CD4-positive, alpha-beta memory T cell (primary cell): ENCODE measurements at regions not wholly inside any gene's neighbourhood (a gene's known extent, or its start where the extent isn't known, plus 50 kb on each side); places are given as distances from the start of the nearest gene placed in this dataset.
A peak's percentile ranks its signal among the peaks of the same experiment; 100 is the strongest.

Experiments used
- CTCF ChIA-PET: fragments of 350-600 bp; sonication (Branson Sonifier 250); formaldehyde crosslinking; loops from one replicate; lab custom pipeline; 2021; ENCODE audit warnings: inconsistent platforms; ENCODE audit not compliant: partially characterized antibody; lab: Charles Lee
- POLR2A ChIA-PET: fragments of 350-600 bp; sonication (Branson Sonifier 250); formaldehyde crosslinking; loops from one replicate; lab custom pipeline; 2021; ENCODE audit not compliant: partially characterized antibody; lab: Charles Lee
- DNase-seq, 5 donors: peaks; one replicate each; pipeline versions ENCODE4 v3.0.0 to v3.0.0-alpha.2; 2020 to 2022; ENCODE audit warnings: mixed read lengths in 1 of 5
- H3K27ac ChIP-seq: one replicate; pipeline ENCODE4 v1.7.0; 2013; ENCODE audit warnings: low read depth, low read length
- H3K27me3 ChIP-seq: 2 replicates; pipeline ENCODE4 v1.7.0; 2013; ENCODE audit warnings: mild to moderate bottlenecking, low read length, moderate library complexity; ENCODE audit not compliant: insufficient read depth
- H3K36me3 ChIP-seq: 2 replicates; pipeline ENCODE4 v1.7.0; 2013; ENCODE audit warnings: mild to moderate bottlenecking, low read length, moderate library complexity; ENCODE audit not compliant: insufficient read depth
- H3K4me1 ChIP-seq: 2 replicates; pipeline ENCODE4 v1.7.0; 2013; ENCODE audit warnings: mild to moderate bottlenecking, low read length, moderate library complexity; ENCODE audit not compliant: insufficient read depth
- H3K4me3 ChIP-seq, 2 donors: one replicate each; pipeline ENCODE4 v1.7.0; 2013; ENCODE audit warnings: low read length in 2 of 2, mild to moderate bottlenecking in 1 of 2
- H3K9me3 ChIP-seq, 2 donors: one replicate each; pipeline ENCODE4 v1.7.0; 2013; ENCODE audit warnings: low read length in 2 of 2, control low read depth in 1 of 2; ENCODE audit not compliant: control insufficient read depth in 1 of 2
- H3K27ac Mint-ChIP-seq, 7 donors: one replicate each; pipeline ENCODE4 v1.8.0; 2020 to 2021; ENCODE audit warnings: mixed read lengths in 7 of 7, mild to moderate bottlenecking in 6 of 7, inconsistent platforms in 3 of 7, moderate library complexity in 3 of 7
- H3K27me3 Mint-ChIP-seq, 2 donors: one replicate each; pipeline ENCODE4 v1.8.0; 2020 to 2021; ENCODE audit warnings: mixed read lengths in 2 of 2
- H3K36me3 Mint-ChIP-seq, 2 donors: one replicate each; pipeline ENCODE4 v1.8.0; 2020 to 2021; ENCODE audit warnings: mixed read lengths in 2 of 2, inconsistent platforms in 1 of 2, mild to moderate bottlenecking in 1 of 2
- H3K4me1 Mint-ChIP-seq, 4 donors: one replicate each; pipeline ENCODE4 v1.8.0; 2020 to 2021; ENCODE audit warnings: mixed read lengths in 4 of 4, mild to moderate bottlenecking in 1 of 4
- H3K4me3 Mint-ChIP-seq, 8 donors: one replicate each; pipeline ENCODE4 v1.8.0; 2020 to 2021; ENCODE audit warnings: mixed read lengths in 8 of 8, mild to moderate bottlenecking in 7 of 8, moderate library complexity in 6 of 8, inconsistent platforms in 3 of 8
- H3K9me3 Mint-ChIP-seq, 8 donors: one replicate each; pipeline ENCODE4 v1.8.0; 2020 to 2021; ENCODE audit warnings: mixed read lengths in 8 of 8, mild to moderate bottlenecking in 5 of 8, inconsistent platforms in 3 of 8, moderate library complexity in 1 of 8
- intact Hi-C: fragments of 100-400 bp; cut with micrococcal nuclease; formaldehyde crosslinking; loops from one replicate; pipeline ENCODE4 v1.15.1; 2023

DNA sequence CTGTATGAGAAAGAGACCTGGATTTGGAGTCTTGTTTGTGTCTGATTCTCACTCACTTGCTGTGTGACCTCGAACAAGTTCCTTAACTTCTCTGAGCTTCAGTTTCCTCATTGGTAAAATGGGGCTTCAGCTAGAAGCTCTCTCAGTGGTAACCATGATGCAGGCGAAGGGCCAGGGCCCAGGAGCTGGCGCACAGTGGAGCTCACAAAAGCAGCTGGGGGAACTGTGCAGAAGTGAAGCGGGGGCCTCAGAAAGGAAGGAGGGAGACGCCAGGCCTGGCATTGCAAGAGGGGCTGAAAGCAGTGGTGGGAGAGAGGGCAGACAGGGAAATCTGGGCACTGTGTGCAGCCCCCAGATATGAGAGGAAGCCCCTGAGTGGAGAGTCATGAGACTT lies 88.9 kb upstream of the RUNX3 start:
- H3K9me3 Mint-ChIP-seq, result no peaks in the 10 kb centered on the region
- no peak for DNase-seq
- Histone ChIP-seq H3K4me1 (peaks cover 52% of the 10 kb centered on the region), H3K9me3 (no peaks in the 10 kb centered on the region), H3K36me3 (no peaks in the 10 kb centered on the region), H3K27ac (no peak overlapping the region), H3K27me3 (no peaks in the 10 kb centered on the region), H3K4me3 (no peak overlapping the region)
- ChIA-PET POLR2A (no interaction called here), CTCF (no interaction called here)
- peaks cover 22 to 60% (median 38%) of the 10 kb centered on the region in 4 donors for H3K4me1 Mint-ChIP-seq
- H3K36me3 Mint-ChIP-seq, result no peaks in the 10 kb centered on the region
- H3K27me3 Mint-ChIP-seq, result no peaks in the 10 kb centered on the region
- H3K4me3 Mint-ChIP-seq, result peak overlapping the region in 1 of 8 donors; percentile 25
- intact Hi-C loops, result no loop called here
- H3K27ac Mint-ChIP-seq, result peak overlapping the region in 3 of 7 donors; percentile 35 to 64 (median 38)

GRCh38 chr1:25018110-25018735 lies 88.1 kb upstream of the RUNX3 start:
- peaks cover 15 to 53% (median 31%) of the 10 kb centered on the region in 4 donors for H3K4me1 Mint-ChIP-seq
- Histone ChIP-seq H3K4me3 (no peak overlapping the region), H3K36me3 (no peaks in the 10 kb centered on the region), H3K9me3 (no peaks in the 10 kb centered on the region), H3K4me1 (peaks cover 45% of the 10 kb centered on the region), H3K27me3 (no peaks in the 10 kb centered on the region), H3K27ac (no peak overlapping the region)
- no peak overlapping the region for H3K4me3 Mint-ChIP-seq
- no peaks in the 10 kb centered on the region for H3K36me3 Mint-ChIP-seq
- no peaks in the 10 kb centered on the region for H3K9me3 Mint-ChIP-seq
- ChIA-PET CTCF (interaction anchor here (0.7 kb wide), 1 partner anchor 52 kb away, joined by 3 read pairs; no protein-coding TSS in a partner anchor), POLR2A (interaction anchor here (0.6 to 1.4 kb wide), 3 partner anchors 11 to 90 kb away, joined by 3 to 5 read pairs (median 4); no protein-coding TSS in a partner anchor)
- peak overlapping the region in 4 of 7 donors; percentile 17 to 88 (median 71) for H3K27ac Mint-ChIP-seq
- DNase-seq, result no peak
- no peaks in the 10 kb centered on the region for H3K27me3 Mint-ChIP-seq
- intact Hi-C loops, result no loop called here

- no peaks in the 10 kb centered on the region for H3K27me3 Mint-ChIP-seq
- H3K36me3 ChIP-seq, result no peaks in the 10 kb centered on the region
- no peaks in the 10 kb centered on the region for H3K9me3 Mint-ChIP-seq
- H3K27ac ChIP-seq, result no peak overlapping the region
- intact Hi-C loops, result no loop called here
- peak overlapping the region in 1 of 8 donors; percentile 52 for H3K4me3 Mint-ChIP-seq
- CTCF ChIA-PET, result interaction anchor here (0.7 to 1.2 kb wide), 2 partner anchors 21 to 51 kb away, joined by 3 read pairs; no protein-coding TSS in a partner anchor
- no peaks in the 10 kb centered on the region for H3K9me3 ChIP-seq
- POLR2A ChIA-PET, result interaction anchor here (0.6 to 1.4 kb wide), 3 partner anchors 10 to 89 kb away, joined by 3 to 5 read pairs (median 4); no protein-coding TSS in a partner anchor
- no peaks in the 10 kb centered on the region for H3K36me3 Mint-ChIP-seq
- H3K27ac Mint-ChIP-seq, result peak overlapping the region in 5 of 7 donors; percentile 25 to 88 (median 70)
- peak in 2 of 5 donors; percentile 37 to 59 for DNase-seq
- peaks cover 11 to 47% (median 26%) of the 10 kb centered on the region in 4 donors for H3K4me1 Mint-ChIP-seq
- H3K4me3 ChIP-seq, result no peak overlapping the region
- H3K4me1 ChIP-seq, result peaks cover 38% of the 10 kb centered on the region
- no peaks in the 10 kb centered on the region for H3K27me3 ChIP-seq
Observed at GRCh38 chr1:25017436-25018109, 87.5 kb upstream of the RUNX3 start.

GRCh38 chr1:25012966-25013962 lies 83.2 kb upstream of the RUNX3 start:
- H3K4me3 Mint-ChIP-seq, result no peak overlapping the region
- CTCF ChIA-PET, result interaction anchor here (1.2 to 1.6 kb wide), 2 partner anchors 13 to 24 kb away, joined by 3 read pairs; no protein-coding TSS in a partner anchor
- Histone ChIP-seq H3K9me3 (no peaks in the 10 kb centered on the region), H3K27me3 (no peaks in the 10 kb centered on the region), H3K36me3 (no peaks in the 10 kb centered on the region), H3K4me3 (no peak overlapping the region), H3K27ac (no peak overlapping the region), H3K4me1 (peaks cover 23% of the 10 kb centered on the region)
- H3K36me3 Mint-ChIP-seq, result no peaks in the 10 kb centered on the region
- DNase-seq, result no peak
- peaks cover 8 to 25% (median 18%) of the 10 kb centered on the region in 4 donors for H3K4me1 Mint-ChIP-seq
- H3K27me3 Mint-ChIP-seq, result no peaks in the 10 kb centered on the region
- POLR2A ChIA-PET, result interaction anchor here (0.9 to 2.8 kb wide), 4 partner anchors 10 to 28 kb away, joined by 3 to 9 read pairs (median 3); no protein-coding TSS in a partner anchor
- intact Hi-C loops, result no loop called here
- no peaks in the 10 kb centered on the region for H3K9me3 Mint-ChIP-seq
- no peak overlapping the region for H3K27ac Mint-ChIP-seq

GRCh38 chr1:25011943-25012638 lies 82.0 kb upstream of the RUNX3 start:
- Mint-ChIP-seq H3K27me3 (no peaks in the 10 kb centered on the region), H3K9me3 (no peaks in the 10 kb centered on the region), H3K27ac (peak overlapping the region in 1 of 7 donors; percentile 14), H3K4me1 (peaks cover 11 to 27% (median 19%) of the 10 kb centered on the region in 4 donors), H3K4me3 (no peak overlapping the region), H3K36me3 (no peaks in the 10 kb centered on the region)
- no peak for DNase-seq
- no peaks in the 10 kb centered on the region for H3K36me3 ChIP-seq
- no peak overlapping the region for H3K27ac ChIP-seq
- no peak overlapping the region for H3K4me3 ChIP-seq
- H3K27me3 ChIP-seq, result no peaks in the 10 kb centered on the region
- POLR2A ChIA-PET, result interaction anchor here (0.6 to 2.8 kb wide), 2 partner anchors 10 to 11 kb away, joined by 3 to 9 read pairs; no protein-coding TSS in a partner anchor
- H3K4me1 ChIP-seq, result peaks cover 20% of the 10 kb centered on the region
- CTCF ChIA-PET, result interaction anchor here (1.2 to 4.4 kb wide), 3 partner anchors 14 to 25 kb away, joined by 3 to 23 read pairs (median 3); no protein-coding TSS in a partner anchor
- intact Hi-C loops, result no loop called here
- H3K9me3 ChIP-seq, result no peaks in the 10 kb centered on the region

GRCh38 chr1:25011275-25011674 lies 81.2 kb upstream of the RUNX3 start:
- no peak overlapping the region for H3K27ac ChIP-seq
- H3K36me3 Mint-ChIP-seq, result no peaks in the 10 kb centered on the region
- CTCF ChIA-PET, result interaction anchor here (0.8 to 4.4 kb wide), 3 partner anchors 15 to 79 kb away, joined by 3 to 23 read pairs (median 4); no protein-coding TSS in a partner anchor
- H3K4me1 Mint-ChIP-seq, result peaks cover 16 to 34% (median 26%) of the 10 kb centered on the region in 4 donors
- no peaks in the 10 kb centered on the region for H3K9me3 Mint-ChIP-seq
- DNase-seq, result no peak
- POLR2A ChIA-PET, result interaction anchor here (0.6 kb wide), 1 partner anchor 11 kb away, joined by 3 read pairs; no protein-coding TSS in a partner anchor
- intact Hi-C loops, result no loop called here
- H3K4me1 ChIP-seq, result peaks cover 20% of the 10 kb centered on the region
- H3K4me3 Mint-ChIP-seq, result no peak overlapping the region
- no peaks in the 10 kb centered on the region for H3K36me3 ChIP-seq
- H3K27me3 ChIP-seq, result no peaks in the 10 kb centered on the region
- no peaks in the 10 kb centered on the region for H3K27me3 Mint-ChIP-seq
- H3K9me3 ChIP-seq, result no peaks in the 10 kb centered on the region
- no peak overlapping the region for H3K27ac Mint-ChIP-seq
- H3K4me3 ChIP-seq, result no peak overlapping the region
